Stimulated activated CD4-positive, alpha-beta T cell treated with anti-CD3 and anti-CD28 coated beads, Interleukin-4, amount 100 ng/mL, for 48 hours (primary cell): ENCODE measurements at regions not wholly inside any gene's neighbourhood (a gene's known extent, or its start where the extent isn't known, plus 50 kb on each side); places are given as distances from the start of the nearest gene placed in this dataset.
"Not testable (repeated sequence)": the region's sequence is repeated elsewhere in the genome, so short reads cannot be mapped to it uniquely, and the experiment has no call there.

Source experiments
- DNase-seq, 2 donors: peaks; one replicate each; pipeline ENCODE4 v3.0.0-alpha.2; 2020; ENCODE audit warnings: low read depth in 2 of 2

GRCh38 chr2:216994353-216994854 lies 134.5 kb upstream of the TNP1 start:
- DNase-seq = no peak

- no peak for DNase-seq
These were observed 132.3 kb upstream of the TNP1 start for GRCh38 chr2:216992056-216992675.

GRCh38 chr2:216991563-216991962 lies 131.7 kb upstream of the TNP1 start:
- no peak for DNase-seq

GRCh38 chr2:216989340-216990129 lies 129.7 kb upstream of the TNP1 start:
- DNase-seq = no peak

- DNase-seq = no peak
These were observed 127.5 kb upstream of the TNP1 start for GRCh38 chr2:216987252-216987821.

GRCh38 chr2:216985658-216986141 lies 125.8 kb upstream of the TNP1 start:
- DNase-seq = no peak

GRCh38 chr2:216984937-216985336 lies 125.1 kb upstream of the TNP1 start:
- no peak for DNase-seq

- not testable (repeated sequence) for DNase-seq
These were observed 122.1 kb upstream of the TNP1 start for GRCh38 chr2:216981951-216982350.

- DNase-seq = not testable (repeated sequence)
These were observed 120.6 kb upstream of the TNP1 start for GRCh38 chr2:216980510-216980909.

GRCh38 chr2:216974321-216975302 lies 114.7 kb upstream of the TNP1 start:
- no peak for DNase-seq

- no peak for DNase-seq
These were observed 111.7 kb upstream of the TNP1 start for GRCh38 chr2:216971593-216971992.

GRCh38 chr2:216970359-216970915 lies 110.6 kb upstream of the TNP1 start:
- DNase-seq = no peak

GRCh38 chr2:216967889-216968288 lies 108.0 kb upstream of the TNP1 start:
- no peak for DNase-seq

- DNase-seq = no peak
These were observed 100.9 kb upstream of the TNP1 start for GRCh38 chr2:216960671-216961268.

- no peak for DNase-seq
These were observed 99.6 kb upstream of the TNP1 start for GRCh38 chr2:216959433-216959832.

DNA sequence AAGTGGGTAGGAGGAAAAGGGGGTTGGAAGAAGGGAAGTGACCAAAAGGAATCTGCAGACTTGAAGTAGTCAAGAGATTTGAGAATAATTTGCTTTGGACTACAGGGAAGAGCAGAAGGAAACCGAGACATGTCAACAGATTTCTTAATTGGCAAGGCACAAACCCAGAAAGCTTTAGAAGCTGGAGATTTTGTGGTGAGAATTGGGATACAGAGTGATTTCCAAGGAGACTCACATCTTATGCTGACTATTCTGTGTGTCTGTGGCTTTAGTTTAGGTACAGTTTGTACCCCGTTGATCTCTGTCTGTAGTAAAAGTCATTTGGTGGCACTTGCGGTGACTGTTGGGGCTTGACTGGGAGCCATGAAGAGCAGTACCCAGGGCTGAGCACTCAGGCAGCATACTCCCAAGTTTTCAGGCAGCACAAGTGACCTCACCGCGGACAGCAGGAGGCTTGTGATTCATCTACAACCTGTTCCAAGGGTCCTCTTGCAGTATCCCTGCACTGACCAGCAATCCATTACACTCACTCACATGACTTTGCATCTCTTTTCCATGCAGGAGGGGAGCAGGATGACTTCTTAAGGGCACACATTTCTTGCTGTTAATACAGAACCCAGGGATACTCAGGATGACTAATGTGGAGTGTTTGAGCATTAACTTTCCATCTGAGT lies 97.1 kb upstream of the TNP1 start:
- DNase-seq = no peak

DNA sequence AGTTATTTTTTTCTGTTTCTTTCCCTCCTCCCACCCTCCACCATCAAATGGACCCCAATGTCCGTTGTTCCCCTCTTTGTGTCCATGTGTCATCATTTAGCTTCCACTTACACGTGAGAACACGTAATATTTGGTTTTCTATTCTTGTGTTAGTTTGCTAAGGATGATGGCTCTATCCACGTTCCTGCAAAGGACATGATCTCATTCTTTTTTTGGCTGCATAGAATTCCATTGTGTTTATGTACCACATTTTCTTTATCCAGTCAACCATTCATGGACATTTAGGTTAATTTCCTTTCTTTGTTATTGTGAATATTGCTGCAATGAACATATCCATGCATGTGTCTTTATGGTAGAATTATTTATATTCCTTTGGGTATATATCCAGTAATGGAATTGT lies 91.3 kb upstream of the TNP1 start:
- DNase-seq = no peak

DNA sequence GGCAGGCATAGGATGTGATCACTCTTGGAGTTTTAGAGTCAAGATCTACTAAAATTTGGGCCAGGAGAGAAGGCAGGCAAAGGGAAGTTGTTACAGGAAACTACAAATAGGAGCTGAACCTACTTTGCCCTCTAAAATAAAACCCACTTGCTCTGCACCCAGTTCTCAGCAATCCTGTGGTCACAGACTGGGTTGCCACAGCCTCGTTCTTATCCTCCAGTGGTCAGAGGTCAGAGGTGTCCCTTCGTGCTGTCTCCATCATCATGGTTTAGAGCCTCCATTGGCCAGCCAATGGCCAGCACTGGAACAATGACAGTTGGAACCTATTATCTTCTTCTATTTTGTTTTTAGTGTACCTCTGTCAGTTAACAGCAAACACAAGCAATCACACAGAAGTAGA lies 90.7 kb upstream of the TNP1 start:
- DNase-seq = no peak

DNA sequence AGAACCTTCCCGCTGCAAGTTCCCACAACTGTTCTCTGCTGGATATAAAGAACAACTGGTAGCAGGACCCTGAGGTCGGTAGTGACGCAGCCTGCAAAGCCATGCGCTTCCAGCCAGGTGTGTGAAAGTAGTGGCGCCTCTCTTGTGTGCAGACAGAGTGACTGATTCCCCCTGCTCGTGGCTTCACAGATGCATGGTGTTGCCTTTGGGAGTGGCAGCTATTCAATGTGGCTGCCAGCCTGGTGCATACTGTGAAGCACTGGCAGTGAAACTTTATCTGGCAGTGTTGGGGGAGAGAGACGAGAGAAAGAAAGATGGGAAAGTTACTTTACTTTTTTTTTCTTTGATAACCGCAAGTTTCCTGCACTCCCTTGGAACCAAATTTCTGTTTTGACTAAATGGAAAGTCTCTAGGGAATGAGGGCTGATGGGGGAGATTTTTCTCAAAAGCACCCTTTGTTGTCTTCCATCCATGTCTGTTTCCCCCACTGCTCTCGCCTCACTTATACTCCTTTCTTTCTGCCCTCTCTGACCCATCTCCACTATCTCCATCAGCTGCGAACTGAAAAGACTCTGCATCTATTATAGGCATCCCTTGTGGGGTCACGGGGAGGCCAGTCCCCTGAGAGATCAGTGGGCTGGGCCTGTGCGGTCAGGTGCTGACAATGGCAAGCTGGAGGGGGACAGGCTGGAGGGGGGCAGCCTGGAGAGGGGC lies 90.0 kb upstream of the TNP1 start:
- DNase-seq = no peak

GRCh38 chr2:216947055-216947454 lies 87.2 kb upstream of the TNP1 start:
- no peak for DNase-seq
